NCI-H345 treated with DMSO at 0.1 percent for 48 hours (cell line): ENCODE measurements at regions not wholly inside any gene's neighbourhood (a gene's known extent, or its start where the extent isn't known, plus 50 kb on each side); places are given as distances from the start of the nearest gene placed in this dataset.

ENCODE experiments used
- DNase-seq: peaks from one replicate; lab custom pipeline; 2025; ENCODE audit not compliant: unreplicated experiment; lab: John Stamatoyannopoulos, UW

GRCh38 chr5:173762930-173763329 lies 125.2 kb upstream of the CPEB4 start:
- no peak for DNase-seq

GRCh38 chr5:173763410-173763809 lies 124.7 kb upstream of the CPEB4 start:
- no peak for DNase-seq

GRCh38 chr5:173764332-173765028 lies 123.7 kb upstream of the CPEB4 start:
- no peak for DNase-seq

DNA sequence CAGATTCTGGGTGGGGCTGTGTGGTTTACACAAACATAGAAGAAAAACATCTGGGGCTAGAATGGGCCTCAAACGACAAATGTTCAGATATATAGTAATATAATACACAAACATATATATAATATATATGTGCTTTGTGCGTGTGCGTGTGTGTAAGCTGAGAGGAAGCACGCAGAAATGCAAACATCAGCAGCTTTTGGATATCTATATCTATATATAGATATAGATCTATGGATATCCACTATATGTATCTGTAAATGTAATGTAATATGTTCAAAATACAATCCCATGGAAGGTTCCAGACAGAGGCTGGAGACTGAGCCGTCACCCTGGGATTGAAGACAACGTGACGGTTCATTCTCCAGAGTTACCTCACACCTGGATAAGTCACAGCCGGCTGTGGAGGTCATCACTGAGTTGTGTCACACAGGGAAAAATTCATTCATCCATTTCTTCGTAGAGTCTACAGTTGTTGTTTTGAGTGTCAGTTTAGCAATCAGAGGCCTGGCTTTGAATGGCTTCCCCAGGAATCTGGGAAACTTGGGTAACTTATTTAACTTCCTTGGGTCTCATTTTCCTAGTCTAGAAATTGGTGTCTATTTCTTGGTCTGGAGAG lies 123.0 kb upstream of the CPEB4 start:
- no peak for DNase-seq

GRCh38 chr5:173765661-173766060 lies 122.5 kb upstream of the CPEB4 start:
- DNase-seq, result no peak

GRCh38 chr5:173767574-173768266 lies 120.4 kb upstream of the CPEB4 start:
- no peak for DNase-seq

GRCh38 chr5:173768267-173768806 lies 119.8 kb upstream of the CPEB4 start:
- DNase-seq, result no peak

- no peak for DNase-seq
Measured at GRCh38 chr5:173768891-173769290, 119.3 kb upstream of the CPEB4 start.

DNA sequence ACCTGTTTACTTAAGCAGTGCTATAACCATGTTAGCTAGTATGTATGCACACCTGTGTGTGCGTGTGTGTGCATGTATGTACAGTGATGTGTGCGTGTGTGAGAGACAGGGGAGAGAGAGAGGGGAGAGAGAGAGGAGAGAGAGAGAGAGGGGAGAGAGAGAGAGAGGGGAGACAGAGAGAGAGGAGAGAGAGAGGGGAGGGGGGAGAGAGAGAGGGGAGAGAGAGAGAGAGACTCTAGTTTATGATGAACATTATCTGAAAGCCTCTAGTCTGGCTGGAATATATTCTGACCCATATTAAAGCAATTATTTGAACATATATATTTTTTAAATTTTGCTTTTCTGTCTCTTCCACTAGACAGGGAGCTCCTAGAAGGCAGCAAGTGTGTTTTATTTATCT lies 117.5 kb upstream of the CPEB4 start:
- DNase-seq, result no peak

DNA sequence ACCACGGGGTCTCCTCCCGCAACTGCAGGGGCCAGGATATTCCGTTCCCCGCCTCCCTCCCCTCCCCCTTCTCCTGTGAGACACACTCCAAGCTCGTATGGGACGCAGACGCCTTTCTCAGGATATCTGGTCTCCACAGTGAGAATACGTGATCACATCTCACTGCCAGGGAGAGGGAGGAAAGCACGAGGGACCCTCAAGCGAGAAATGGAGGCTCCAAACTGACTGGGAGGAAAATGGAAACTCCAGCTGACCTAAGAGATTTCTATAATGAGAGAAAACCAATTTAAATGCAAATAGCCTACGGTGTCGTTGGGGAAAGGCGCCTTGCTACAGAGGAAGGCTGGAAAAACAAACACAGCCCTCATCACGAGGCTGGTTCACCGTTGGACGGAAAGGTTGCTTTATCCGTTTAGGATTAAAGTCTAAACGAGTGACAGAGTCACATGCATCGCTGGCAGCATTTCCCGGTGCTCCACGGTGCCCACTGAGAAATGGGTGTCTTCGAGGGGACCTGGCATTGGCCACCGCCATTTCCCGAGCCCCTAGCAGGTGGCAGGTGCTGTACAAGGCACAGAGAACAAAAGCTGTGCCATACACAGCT lies 116.9 kb upstream of the CPEB4 start:
- DNase-seq, result no peak

DNA sequence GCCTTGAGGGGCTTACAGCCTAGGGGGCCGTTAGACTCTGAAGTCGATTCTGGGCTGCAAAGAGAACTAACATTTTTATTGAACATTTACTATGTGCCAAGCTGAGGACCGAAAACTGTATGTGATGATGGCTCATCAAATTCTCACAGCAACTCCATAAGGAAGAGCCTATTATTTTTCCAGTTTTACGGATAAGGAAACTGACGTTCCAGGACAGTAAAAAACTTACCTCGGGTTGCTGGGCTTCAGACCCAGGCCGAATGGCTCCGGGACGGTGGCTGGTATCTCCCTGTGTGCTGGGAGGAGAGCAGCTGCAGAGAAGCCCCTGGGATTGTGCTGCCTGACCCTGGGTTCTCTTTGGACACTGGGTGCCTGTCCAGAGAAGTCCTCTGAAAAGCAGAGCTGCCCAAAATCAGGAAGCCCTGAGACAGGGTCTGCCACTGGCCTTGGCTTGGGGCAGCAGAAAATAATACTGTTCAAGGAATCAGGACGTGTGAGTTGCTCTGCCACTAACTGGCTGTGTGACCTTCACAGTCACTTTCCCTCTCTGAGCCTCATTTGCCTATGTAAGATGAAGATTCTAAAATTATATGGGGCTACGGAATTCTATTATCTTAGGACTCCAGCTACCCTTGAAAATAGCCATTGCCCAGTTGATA lies 116.3 kb upstream of the CPEB4 start:
- DNase-seq, result no peak

GRCh38 chr5:173772384-173773059 lies 115.6 kb upstream of the CPEB4 start:
- no peak for DNase-seq

- no peak for DNase-seq
Measured at GRCh38 chr5:173774271-173774761, 113.8 kb upstream of the CPEB4 start.

DNA sequence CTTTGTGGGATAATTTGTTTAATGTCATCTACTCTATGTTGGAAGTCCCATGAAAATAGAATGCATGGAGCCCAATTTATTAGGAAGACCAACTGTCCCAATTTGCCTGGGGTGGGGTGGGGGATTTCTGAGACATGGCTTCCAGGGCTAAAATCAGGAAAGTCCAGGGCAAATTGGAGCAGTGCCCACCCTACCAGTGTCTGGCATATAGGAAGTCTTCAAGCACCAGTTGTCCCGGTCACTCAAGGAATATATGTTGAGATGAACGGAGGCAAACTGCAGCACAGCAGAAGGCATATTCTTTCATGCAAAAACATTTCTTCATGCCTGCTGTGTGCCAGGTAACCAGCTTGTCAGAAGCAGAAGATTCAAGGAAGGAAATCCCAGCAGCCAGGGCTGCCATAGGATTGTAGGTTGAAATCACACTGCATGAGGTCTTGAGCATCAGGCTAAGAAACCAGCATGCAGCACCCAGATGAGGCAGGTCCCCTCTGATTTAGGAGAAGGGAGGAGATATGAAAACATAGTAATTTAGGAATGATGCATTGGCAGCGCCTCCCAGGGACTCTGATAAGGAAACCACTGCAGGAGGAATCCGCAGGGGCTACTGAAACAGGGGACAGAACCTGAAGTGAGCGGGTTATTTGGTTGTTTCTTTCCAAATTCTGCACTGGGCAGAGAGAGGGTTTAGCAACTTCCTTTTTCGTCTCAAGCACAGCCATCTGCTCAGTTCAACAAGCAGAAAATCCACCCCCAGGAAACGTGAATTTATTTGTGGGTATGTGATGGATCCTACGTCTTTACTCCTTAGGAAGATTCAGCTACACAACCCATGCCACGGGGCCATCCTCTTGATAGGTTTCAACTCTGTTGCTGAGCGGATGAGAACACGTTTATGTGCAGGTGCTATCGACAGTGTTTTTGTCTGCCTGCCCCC lies 112.6 kb upstream of the CPEB4 start:
- DNase-seq, result no peak

DNA sequence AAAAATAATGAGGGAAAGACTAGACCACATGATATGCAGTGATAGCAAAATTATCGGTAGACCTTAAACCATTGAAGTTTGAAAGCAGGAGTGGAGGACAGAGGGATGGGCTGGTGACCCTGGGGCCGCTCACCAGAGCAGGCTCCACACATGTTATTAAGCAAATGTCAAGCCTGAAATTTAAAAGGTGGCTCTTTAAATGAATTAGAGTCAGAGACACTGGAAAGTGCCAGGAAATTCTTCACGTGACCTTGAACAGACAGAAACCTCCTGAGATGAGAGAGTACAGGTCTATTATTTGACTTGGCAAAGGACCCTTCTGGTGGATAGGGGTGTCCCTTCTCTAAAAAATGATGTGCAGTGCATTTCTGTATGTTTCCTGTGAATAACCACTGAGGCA lies 111.0 kb upstream of the CPEB4 start:
- no peak for DNase-seq

DNA sequence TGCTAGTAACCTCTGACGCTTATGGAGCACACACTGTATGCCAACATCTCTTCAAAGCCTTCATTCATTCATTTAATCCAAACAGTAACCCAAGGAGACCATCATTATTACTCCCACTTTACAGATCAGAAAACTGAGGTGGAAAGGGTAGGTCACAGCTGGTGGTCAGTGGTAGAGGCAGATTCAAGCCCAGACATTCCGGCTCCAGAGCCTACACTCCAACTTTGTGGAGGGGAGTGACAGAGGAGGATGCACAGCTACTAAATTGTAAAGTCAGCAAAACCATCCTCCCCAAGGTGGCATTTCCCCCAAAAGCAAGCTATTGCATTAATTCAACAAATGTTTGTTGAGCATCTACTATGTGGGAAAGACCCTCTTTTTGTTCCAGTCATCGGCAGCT lies 110.5 kb upstream of the CPEB4 start:
- DNase-seq, result no peak

- no peak for DNase-seq
Measured at GRCh38 chr5:173778152-173778782, 109.9 kb upstream of the CPEB4 start.

DNA sequence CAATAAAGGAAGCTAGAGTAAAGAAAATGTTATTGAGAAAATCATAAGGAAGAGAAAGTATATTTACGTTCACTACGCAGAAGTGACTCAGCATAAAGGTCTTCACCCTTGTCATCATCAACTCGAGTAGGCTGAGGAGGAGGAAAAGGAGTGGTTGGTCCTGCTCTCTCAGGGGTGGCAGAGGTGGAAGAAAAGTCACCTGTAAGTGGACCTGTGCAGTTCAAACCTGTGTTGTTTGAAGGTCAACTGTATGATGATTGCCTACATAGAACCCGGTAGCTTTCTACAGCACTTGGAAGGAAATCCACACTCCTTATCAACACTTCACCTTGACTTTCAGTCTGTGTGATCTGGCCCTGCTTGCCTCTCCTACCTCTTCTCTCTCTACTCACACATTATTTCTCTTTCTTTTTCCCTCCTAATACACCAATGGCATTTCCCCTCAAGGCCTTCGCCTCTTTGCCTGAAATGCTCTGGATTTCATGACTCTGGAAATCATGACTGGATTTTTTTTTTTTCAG lies 109.3 kb upstream of the CPEB4 start:
- no peak for DNase-seq
